ENCODE measurements at regions not wholly inside any gene's neighbourhood (a gene's known extent, or its start where the extent isn't known, plus 50 kb on each side); places are given as distances from the start of the nearest gene placed in this dataset.
"Not testable (repeated sequence)": the region's sequence is repeated elsewhere in the genome, so short reads cannot be mapped to it uniquely, and the experiment has no call there.

DNA sequence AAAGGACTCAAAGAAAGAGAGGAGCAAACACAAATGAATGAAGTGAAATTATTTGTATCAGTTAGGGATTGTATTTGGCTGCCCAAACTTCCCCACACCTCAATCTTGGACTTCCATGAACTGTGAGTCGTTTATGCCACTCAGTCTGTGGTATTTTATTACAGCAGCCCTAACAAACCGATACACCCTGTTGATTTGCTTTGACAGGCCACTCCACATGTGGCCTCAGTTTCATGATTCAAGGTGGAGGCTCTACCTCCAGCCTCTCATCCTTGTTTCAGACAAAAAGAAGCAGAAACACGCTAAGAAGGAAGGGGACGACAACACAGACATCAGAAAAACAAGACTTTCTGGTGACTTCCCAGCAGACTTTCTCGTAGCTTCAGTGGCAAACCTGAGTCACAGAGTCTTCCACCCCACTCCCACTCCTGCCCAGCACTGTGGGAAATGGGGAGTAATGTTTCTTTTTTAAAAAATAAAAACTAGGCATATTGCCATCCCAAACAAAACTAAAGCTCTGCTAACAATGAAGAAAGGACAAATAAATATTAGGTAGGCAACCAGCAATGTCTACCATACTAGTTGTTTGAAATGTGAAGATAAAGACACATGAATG, 52.2 kb upstream of the ABCA1 start:
- in situ Hi-C loops (cut with MboI; ENCODE audit: low sequenced_read_pairs): no loop called here

DNA sequence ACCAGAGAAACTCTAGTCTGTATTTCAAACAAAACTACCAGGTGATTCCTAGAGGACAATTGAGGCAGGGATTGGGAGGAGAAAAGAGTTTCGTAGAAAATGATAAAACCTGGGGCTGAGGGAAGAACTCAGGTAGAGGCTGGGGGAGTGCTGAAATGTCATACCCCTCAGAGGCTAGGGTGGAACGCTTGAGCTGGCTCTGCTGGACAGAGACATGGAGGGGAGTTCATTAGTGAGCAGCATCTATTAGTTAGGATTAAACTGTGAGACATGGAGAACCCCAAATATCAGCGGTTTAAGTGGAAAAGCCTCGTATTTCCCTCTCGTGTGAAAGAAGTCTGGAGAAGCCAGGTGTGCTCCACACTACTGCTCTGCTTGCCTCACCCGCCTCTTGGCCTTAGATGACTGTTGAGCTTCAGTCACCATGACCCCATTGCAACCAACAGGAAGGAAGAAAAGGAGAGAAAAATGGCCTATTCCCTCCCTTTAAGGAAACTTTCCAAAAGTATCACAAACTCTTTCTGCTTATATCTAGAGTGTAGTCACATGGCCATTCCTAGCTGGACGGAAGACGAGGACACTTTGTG, 53.7 kb upstream of the ABCA1 start:
- in situ Hi-C loops (cut with MboI; ENCODE audit: low sequenced_read_pairs): no loop called here

GRCh38 chr9:104982543-104982942, 54.6 kb upstream of the ABCA1 start:
- in situ Hi-C loops (cut with MboI; ENCODE audit: low sequenced_read_pairs): no loop called here

GRCh38 chr9:104983491-104983890, 55.5 kb upstream of the ABCA1 start:
- in situ Hi-C loops (cut with MboI; ENCODE audit: low sequenced_read_pairs): no loop called here

DNA sequence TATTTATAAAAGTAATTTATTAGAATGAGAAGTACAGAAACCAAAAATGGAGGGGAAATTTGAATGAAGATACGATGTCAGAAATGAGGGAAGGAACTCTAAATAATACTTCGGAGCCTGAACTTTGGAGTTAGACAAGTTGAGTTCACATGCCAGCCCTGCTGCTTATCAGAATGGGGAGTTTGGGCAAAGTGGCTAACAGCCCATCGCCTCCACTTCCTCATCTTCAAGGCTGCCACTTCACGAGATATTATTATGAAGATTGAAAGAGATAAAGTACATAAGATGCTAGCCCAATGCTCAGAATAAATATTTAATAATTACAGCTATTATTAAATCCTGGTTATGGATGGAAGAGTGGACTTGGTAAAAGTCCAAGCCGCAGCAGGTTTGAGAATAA, 56.2 kb upstream of the ABCA1 start:
- in situ Hi-C loops (cut with MboI; ENCODE audit: low sequenced_read_pairs): no loop called here

DNA sequence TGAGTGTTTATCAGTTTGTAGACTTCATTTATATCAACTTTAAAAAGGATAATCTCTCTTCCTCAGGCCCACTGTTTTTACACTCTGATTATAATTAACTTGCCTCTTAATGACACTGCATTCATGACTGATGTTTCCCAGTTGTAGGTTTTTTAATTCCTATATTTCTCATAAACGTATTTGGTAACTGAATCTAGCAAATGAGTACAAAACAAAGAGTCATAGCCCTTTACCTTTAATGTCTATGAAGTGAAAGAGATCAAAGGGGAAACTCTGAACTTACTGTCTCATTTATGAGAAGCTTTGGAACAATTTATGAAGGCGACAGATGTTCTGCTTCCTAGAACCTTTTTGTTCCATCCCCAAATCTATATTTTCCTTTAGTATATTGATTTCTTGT, 56.6 kb upstream of the ABCA1 start:
- in situ Hi-C loops (cut with MboI; ENCODE audit: low sequenced_read_pairs): no loop called here

- in situ Hi-C loops (cut with MboI; ENCODE audit: low sequenced_read_pairs): no loop called here
Measured at GRCh38 chr9:104984948-104985347, 57.0 kb upstream of the ABCA1 start.

DNA sequence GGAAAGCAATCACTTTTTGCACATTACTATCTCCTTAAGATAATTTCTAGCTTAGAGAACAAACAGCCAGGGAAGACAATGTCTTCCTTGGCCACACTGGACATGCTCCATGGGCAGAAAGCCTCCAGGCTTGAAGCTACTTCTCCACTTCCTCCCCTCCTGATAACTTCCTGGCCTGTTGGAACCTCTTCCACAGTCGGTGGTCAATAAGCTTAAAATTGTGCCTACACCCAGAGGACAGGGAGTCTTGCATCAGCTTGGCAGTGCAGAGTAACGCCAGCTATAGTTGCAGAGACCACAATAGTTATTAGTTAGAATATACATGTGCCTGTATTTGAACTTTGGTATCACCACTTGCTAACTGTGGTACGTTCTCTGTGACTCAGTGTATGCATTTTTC, 58.1 kb upstream of the ABCA1 start:
- in situ Hi-C loops (cut with MboI; ENCODE audit: low sequenced_read_pairs): no loop called here

DNA sequence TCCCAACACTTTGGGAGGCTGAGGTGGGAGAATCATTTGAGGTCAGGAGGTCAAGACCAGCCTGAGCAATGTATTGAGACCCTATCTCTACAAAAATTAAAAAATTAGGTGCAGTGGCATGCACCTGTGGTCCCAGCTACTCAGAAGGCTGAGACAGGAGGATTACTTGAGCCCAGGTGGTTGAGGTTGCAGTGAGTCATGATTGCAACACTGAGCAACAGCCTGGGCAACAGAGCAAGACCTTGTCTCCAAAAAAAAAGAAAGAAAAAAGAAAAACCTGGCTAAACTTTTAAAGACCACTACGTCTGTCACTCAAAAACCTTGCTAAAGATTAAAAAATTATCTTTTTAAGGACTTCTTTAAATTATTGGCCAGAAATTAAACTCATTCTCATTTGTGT, 59.8 kb upstream of the ABCA1 start:
- in situ Hi-C loops (cut with MboI; ENCODE audit: low sequenced_read_pairs): no loop called here

- in situ Hi-C loops (cut with MboI; ENCODE audit: low sequenced_read_pairs): no loop called here
Measured at GRCh38 chr9:104988539-104988938, 60.6 kb upstream of the ABCA1 start.

DNA sequence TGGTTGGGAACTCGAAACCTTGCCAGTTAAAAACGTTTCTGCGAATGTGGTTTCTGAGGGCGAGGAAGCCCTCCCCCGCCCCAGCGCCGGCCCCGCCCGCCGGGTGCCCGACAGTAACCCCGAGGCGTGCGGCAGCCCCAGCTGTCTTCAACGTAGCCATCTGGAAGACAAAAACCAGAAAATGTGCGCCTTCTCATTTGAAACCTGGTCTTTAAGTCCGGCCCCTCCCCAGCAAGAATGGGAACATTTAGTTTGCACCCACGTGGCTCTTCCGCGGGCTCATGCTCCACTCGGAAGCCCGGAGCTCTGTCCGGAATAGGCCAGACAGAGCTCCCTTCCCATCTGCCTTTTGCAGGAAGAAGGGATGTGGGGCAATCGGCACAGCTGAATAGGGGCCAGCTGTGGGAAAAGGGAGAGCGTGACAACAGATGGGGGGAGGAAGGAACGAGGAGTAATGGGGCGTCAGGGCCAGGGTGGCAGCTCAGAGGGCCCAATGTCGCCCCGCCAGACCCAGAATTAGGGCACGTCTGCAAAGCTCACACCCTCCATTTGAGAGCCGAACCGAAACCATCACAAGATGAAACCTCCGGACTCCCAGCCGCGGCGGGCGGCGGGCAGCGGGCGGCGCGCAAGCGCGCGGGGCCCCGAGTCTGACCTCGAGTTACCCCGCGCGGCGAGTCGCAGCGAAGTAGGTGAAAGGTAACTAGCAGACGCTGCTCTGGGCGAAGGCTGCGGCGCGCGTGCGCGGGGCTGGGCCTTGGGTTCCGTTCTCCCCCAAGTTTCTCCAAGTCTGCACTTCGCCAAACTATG, 63.4 kb upstream of the ABCA1 start:
- in situ Hi-C loops (cut with MboI; ENCODE audit: low sequenced_read_pairs): no loop called here

DNA sequence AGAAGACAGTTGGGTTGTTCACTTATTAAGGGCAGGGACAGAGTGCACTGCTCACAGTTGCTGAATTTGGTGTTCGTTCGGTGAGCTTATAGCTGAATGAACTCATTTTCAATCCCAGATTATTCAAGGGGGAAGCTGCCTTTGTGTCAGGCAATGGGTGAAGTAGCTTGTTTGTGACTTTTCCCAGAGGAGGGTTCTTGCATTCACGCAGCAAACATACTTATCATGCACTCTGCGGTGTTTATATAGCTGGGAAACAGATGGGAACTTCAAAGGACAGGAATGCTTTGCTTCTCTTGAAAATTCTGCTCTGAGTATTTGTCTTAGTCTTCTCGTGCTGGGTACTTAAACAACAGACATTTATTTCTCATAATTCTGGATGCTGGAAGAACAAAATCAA, 64.7 kb upstream of the ABCA1 start:
- in situ Hi-C loops (cut with MboI; ENCODE audit: low sequenced_read_pairs): no loop called here

DNA sequence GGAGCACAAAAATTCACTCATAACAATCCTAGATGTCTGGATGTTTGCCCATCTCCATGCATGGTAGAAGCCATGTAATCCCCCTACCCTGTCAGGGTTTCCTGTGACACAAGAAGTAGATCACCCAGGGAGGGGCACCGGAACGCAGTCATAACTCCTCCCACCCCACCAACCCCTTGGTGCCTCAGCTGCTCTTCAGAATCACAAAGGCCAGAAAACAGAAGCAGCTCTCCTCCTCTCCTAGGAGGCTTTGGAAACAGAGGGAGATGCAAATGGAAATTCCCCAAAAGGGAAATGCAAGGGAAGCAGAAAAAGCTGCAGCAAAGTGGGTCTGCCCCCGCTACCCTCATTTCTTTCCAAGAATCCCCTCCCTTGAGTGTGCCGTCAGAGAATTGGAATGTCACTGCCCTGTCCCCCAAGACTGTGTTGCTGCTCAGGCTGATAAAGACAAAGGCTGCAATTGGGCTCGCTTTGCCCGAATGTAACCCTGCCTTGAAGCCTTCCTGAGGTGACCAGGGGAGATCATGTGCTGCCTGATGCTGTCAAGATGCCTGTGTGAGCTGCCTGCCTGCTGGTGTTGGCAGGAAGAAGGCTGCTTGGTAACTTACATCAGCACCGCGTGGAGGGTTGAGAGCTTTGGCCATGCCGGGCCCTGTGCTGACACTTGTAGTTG, 65.5 kb upstream of the ABCA1 start:
- in situ Hi-C loops (cut with MboI; ENCODE audit: low sequenced_read_pairs): no loop called here

- in situ Hi-C loops (cut with MboI; ENCODE audit: low sequenced_read_pairs): no loop called here
Measured at GRCh38 chr9:104997536-104997935, 69.6 kb upstream of the ABCA1 start.

- in situ Hi-C loops (cut with MboI; ENCODE audit: low sequenced_read_pairs): no loop called here
Measured at GRCh38 chr9:104999136-104999535, 71.2 kb upstream of the ABCA1 start.

- in situ Hi-C loops (cut with MboI; ENCODE audit: low sequenced_read_pairs): not testable (repeated sequence)
Measured at GRCh38 chr9:105000529-105000928, 72.6 kb upstream of the ABCA1 start.

DNA sequence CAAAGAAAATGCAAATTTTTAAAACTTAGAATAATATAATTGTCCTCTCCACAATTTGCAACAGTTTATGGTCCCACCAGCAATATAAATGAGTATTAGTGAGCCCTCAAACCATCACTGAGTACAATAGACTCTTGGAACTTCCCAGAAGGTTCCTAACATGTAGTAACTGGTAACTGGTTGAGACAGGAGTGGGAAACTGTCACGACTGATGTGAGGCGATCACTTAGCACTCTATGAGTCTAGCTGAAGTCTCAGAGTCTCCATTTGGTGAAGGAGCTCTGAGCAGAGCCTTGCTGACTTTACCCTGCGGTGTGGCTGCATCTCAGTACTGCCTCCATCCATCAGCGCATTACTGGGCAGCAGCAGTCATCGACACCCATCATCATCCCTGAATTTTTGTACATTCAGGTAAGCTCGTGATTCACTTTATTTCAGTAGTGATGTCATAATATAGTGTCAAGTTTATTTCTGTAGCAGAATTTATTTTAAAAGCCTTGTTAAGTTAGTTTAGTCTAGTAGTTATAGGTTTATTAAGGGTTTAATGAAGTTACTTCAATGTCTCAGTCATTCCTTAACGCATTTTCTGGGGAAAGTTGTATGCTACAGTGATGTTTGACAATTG, 76.6 kb upstream of the ABCA1 start:
- in situ Hi-C loops (cut with MboI; ENCODE audit: low sequenced_read_pairs): no loop called here

DNA sequence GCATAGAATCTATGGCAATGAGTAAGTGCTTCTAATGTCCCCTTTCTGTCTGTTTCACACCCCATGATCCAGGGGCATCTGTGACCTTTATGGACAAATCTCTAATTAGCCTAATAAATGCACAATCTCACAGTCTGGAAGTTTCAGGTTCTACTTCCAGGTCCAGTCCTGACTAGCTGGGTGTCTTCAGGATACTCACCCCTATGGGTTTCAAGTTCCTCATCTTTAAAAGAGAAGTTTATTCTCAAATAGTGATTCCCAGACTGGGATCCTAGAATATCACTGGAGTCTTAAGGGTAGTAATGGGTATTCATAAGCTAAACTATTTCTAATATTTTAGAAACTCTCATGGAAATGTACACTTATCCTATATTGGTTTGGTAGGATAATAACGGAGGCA, 77.2 kb upstream of the ABCA1 start:
- in situ Hi-C loops (cut with MboI; ENCODE audit: low sequenced_read_pairs): no loop called here

DNA sequence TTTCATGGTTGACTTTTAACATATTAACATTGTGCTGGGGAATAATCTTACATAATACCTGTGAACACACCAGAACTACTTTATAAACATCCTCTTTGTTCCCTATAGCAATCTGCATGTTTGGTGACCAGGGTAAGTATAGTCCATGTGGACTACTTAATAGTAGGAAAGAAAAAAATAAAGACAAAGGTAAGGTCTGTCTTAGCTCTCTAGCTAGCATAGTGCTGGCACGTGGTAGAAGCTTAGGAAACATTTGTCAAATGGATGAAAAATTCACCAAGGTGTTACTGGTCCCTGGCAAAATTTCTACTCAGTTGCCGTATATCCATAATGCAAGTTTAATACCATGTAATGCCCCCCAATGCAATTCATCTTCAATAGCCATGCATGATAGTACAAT, 78.6 kb upstream of the ABCA1 start:
- in situ Hi-C loops (cut with MboI; ENCODE audit: low sequenced_read_pairs): no loop called here

- in situ Hi-C loops (cut with MboI; ENCODE audit: low sequenced_read_pairs): no loop called here
Measured at GRCh38 chr9:105007143-105007542, 79.2 kb upstream of the ABCA1 start.

DNA sequence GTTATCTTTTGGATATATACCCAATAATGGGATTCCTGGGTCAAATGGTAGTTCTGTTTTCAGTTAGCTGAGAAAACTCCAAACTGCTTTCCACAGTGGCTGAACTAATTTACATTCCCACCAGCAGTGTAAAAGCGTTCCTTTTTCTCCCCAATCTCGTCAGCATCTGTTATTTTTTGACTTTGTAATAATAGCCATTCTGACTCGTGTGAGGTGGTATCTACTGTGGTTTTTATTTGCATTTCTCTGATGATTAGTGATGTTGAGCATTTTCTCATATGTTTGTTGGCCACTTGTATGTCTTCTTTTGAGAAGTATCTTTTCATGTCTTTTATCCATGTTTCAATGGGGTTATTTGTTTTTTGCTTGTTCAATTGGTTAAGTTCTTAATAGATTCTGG, 82.1 kb upstream of the ABCA1 start:
- in situ Hi-C loops (cut with MboI; ENCODE audit: low sequenced_read_pairs): not testable (repeated sequence)

Measured in HL-60/S4 treated with phorbol 12-myristate 13-acetate at 8.2 ng/mL for 4 days and 3 days (cell line).